Brain microvascular endothelial cell (primary cell): ENCODE measurements at regions not wholly inside any gene's neighbourhood (a gene's known extent, or its start where the extent isn't known, plus 50 kb on each side); places are given as distances from the start of the nearest gene placed in this dataset.

Experiments used
- DNase-seq: peaks from one replicate; pipeline ENCODE4 v3.0.0-alpha.2; 2020
- H3K27ac ChIP-seq: fragments of 250-450 bp; sonication (Bioruptor Pico); 2 replicates; pipeline ENCODE4 v1.5.1; 2020; ENCODE audit warnings: mild to moderate bottlenecking, moderate library complexity
- H3K27me3 ChIP-seq: fragments of 250-450 bp; sonication (Bioruptor Pico); replicated peaks from 2 replicates; pipeline ENCODE4 v1.5.1; 2020; ENCODE audit warnings: mild to moderate bottlenecking
- H3K36me3 ChIP-seq: fragments of 250-450 bp; sonication (Bioruptor Pico); replicated peaks from 2 replicates; pipeline ENCODE4 v1.5.1; 2020; ENCODE audit warnings: mild to moderate bottlenecking
- H3K4me3 ChIP-seq: 2 replicates; pipeline ENCODE4 v1.5.1; 2011; ENCODE audit warnings: low read depth, mild to moderate bottlenecking, control low read depth, low read length, moderate library complexity
- CTCF ChIP-seq: IDR thresholded peaks from 2 replicates; pipeline ENCODE4 v1.5.1; 2011; ENCODE audit warnings: low read depth, mild to moderate bottlenecking, moderate library complexity, low read length, control low read depth, inconsistent platforms; ENCODE audit errors: missing control alignments
- in situ Hi-C: cut with HindIII; loops from 2 replicates; pipeline ENCODE4 v1.10.0; 2017; ENCODE audit warnings: low sequenced_read_pairs, low pct_ligation_motif_present

GRCh38 chr17:63029541-63029940 lies 63.5 kb downstream of the TANC2 start:
- no peak for TF ChIP-seq CTCF
- H3K36me3 ChIP-seq = no peaks in the 10 kb centered on the region
- H3K27ac ChIP-seq = peak overlapping the region; percentile 72
- no peak overlapping the region for H3K4me3 ChIP-seq
- peak; percentile 25 for DNase-seq
- H3K27me3 ChIP-seq = no peaks in the 10 kb centered on the region
- in situ Hi-C loops = no loop called here

GRCh38 chr17:63032142-63032541 lies 66.1 kb downstream of the TANC2 start:
- no peaks in the 10 kb centered on the region for H3K36me3 ChIP-seq
- no peaks in the 10 kb centered on the region for H3K27me3 ChIP-seq
- H3K4me3 ChIP-seq = no peak overlapping the region
- in situ Hi-C loops = no loop called here
- no peak for TF ChIP-seq CTCF
- H3K27ac ChIP-seq = no peak overlapping the region
- no peak for DNase-seq

- Histone ChIP-seq H3K27me3 (no peaks in the 10 kb centered on the region), H3K4me3 (no peak overlapping the region), H3K27ac (no peak overlapping the region), H3K36me3 (no peaks in the 10 kb centered on the region)
- in situ Hi-C loops = no loop called here
- no peak for DNase-seq
- TF ChIP-seq CTCF = no peak
Observed at GRCh38 chr17:63033142-63033541, 67.1 kb downstream of the TANC2 start.

GRCh38 chr17:63035271-63035670 lies 69.2 kb downstream of the TANC2 start:
- DNase-seq = peak; percentile 63
- no peak for TF ChIP-seq CTCF
- H3K36me3 ChIP-seq = no peaks in the 10 kb centered on the region
- in situ Hi-C loops = no loop called here
- no peak overlapping the region for H3K4me3 ChIP-seq
- H3K27me3 ChIP-seq = no peaks in the 10 kb centered on the region
- no peak overlapping the region for H3K27ac ChIP-seq

- H3K27ac ChIP-seq = no peak overlapping the region
- no peaks in the 10 kb centered on the region for H3K27me3 ChIP-seq
- no peaks in the 10 kb centered on the region for H3K36me3 ChIP-seq
- H3K4me3 ChIP-seq = no peak overlapping the region
- in situ Hi-C loops = no loop called here
- TF ChIP-seq CTCF = no peak
- DNase-seq = no peak
Observed at GRCh38 chr17:63035695-63036094, 69.7 kb downstream of the TANC2 start.

- Histone ChIP-seq H3K27ac (no peak overlapping the region), H3K4me3 (no peak overlapping the region), H3K36me3 (no peaks in the 10 kb centered on the region), H3K27me3 (no peaks in the 10 kb centered on the region)
- no peak for TF ChIP-seq CTCF
- in situ Hi-C loops = no loop called here
- DNase-seq = no peak
Observed at GRCh38 chr17:63039342-63039741, 73.3 kb downstream of the TANC2 start.
